ENCODE measurements at regions not wholly inside any gene's neighbourhood (a gene's known extent, or its start where the extent isn't known, plus 50 kb on each side); places are given as distances from the start of the nearest gene placed in this dataset.

DNA sequence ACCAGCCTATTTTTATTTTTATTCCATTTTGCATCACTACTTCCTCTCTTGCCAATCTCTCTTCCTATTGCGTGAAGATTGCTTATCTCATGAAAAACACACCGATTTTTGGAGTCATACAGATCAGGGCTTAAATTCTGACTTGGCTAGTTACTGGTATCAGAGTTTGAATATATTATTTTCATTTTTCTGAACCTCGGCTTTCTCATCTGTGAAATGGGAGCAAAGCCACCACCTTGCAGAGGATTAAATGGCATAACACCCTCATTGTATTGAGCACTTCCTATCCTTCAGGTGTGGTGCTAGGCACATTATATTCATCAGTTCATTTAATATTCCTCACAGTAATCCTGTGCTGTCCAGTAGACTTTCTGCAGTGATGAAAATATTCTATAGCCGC, 208.8 kb downstream of the HAPSTR1 start:
- Histone ChIP-seq H3K36me3 (ENCODE audit: control insufficient read depth, insufficient read depth, low read length) (no peaks in the 10 kb centered on the region), H3K27ac (ENCODE audit: low read depth, low read length) (no peak overlapping the region), H3K4me1 (ENCODE audit: control insufficient read depth, insufficient read depth, low read length) (no peaks in the 10 kb centered on the region), H3K9me3 (ENCODE audit: control insufficient read depth, low read length) (no peaks in the 10 kb centered on the region), H3K9ac (ENCODE audit: extremely low read depth, low read length, poor library complexity, severe bottlenecking) (no peak overlapping the region), H3K27me3 (ENCODE audit: control insufficient read depth, insufficient read depth, low read length, poor library complexity, severe bottlenecking) (no peaks in the 10 kb centered on the region), H3K4me3 (ENCODE audit: low read length) (no peak overlapping the region)
- Mint-ChIP-seq H3K27me3 (ENCODE audit: insufficient read depth) (peaks cover 5% of the 10 kb centered on the region), H3K36me3 (ENCODE audit: low read depth) (no peaks in the 10 kb centered on the region), H3K4me1 (no peaks in the 10 kb centered on the region), H3K9me3 (peaks cover 3% of the 10 kb centered on the region), H3K27ac (no peak overlapping the region), H3K4me3 (no peak overlapping the region)
- TF ChIP-seq, protein P1, sequence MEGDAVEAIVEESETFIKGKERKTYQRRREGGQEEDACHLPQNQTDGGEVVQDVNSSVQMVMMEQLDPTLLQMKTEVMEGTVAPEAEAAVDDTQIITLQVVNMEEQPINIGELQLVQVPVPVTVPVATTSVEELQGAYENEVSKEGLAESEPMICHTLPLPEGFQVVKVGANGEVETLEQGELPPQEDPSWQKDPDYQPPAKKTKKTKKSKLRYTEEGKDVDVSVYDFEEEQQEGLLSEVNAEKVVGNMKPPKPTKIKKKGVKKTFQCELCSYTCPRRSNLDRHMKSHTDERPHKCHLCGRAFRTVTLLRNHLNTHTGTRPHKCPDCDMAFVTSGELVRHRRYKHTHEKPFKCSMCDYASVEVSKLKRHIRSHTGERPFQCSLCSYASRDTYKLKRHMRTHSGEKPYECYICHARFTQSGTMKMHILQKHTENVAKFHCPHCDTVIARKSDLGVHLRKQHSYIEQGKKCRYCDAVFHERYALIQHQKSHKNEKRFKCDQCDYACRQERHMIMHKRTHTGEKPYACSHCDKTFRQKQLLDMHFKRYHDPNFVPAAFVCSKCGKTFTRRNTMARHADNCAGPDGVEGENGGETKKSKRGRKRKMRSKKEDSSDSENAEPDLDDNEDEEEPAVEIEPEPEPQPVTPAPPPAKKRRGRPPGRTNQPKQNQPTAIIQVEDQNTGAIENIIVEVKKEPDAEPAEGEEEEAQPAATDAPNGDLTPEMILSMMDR (conservative IDR thresholded peaks at IDR 0.05), result no peak
- WGBS, 2 experiments (ENCODE audit: insufficient coverage in 1 of 2, insufficient read length in 1 of 2), result 68 to 87% methylated on average over 3 to 4 of the region's 4 CpGs
- no peak for DNase-seq

DNA sequence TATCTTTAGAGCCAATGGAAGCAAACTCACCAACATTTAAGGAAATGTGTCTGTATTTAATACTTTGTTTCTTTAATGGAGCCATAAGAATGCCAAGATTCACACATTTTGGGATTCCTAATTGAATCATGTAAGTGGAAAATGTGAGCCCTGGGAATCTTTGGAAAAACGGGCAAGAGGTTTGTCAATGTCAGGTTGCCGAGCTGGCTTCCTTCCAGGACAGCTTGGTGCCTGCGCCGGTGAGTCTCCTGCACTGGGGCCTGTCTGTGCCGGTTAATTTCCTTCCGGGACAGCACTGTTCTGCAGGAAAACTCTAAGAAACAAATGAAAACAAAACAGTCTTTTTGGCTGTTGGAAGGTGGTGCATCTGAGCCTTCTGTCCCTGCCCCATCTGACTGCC, 210.6 kb downstream of the HAPSTR1 start:
- WGBS, 2 experiments (ENCODE audit: insufficient coverage in 1 of 2, insufficient read length in 1 of 2), result 91 to 92% methylated on average over 6 of the region's 6 CpGs
- Mint-ChIP-seq H3K27ac (no peak overlapping the region), H3K27me3 (ENCODE audit: insufficient read depth) (peaks cover 4% of the 10 kb centered on the region), H3K36me3 (ENCODE audit: low read depth) (no peaks in the 10 kb centered on the region), H3K4me3 (no peak overlapping the region), H3K4me1 (no peaks in the 10 kb centered on the region), H3K9me3 (peaks cover 3% of the 10 kb centered on the region)
- TF ChIP-seq, protein P1 (conservative IDR thresholded peaks at IDR 0.05), result no peak
- DNase-seq, result no peak
- H3K27ac ChIP-seq (ENCODE audit: low read depth, low read length), result no peak overlapping the region
- H3K4me1 ChIP-seq (ENCODE audit: control insufficient read depth, insufficient read depth, low read length), result no peaks in the 10 kb centered on the region
- H3K36me3 ChIP-seq (ENCODE audit: control insufficient read depth, insufficient read depth, low read length), result no peaks in the 10 kb centered on the region
- no peaks in the 10 kb centered on the region for H3K27me3 ChIP-seq (ENCODE audit: control insufficient read depth, insufficient read depth, low read length, poor library complexity, severe bottlenecking)
- H3K4me3 ChIP-seq (ENCODE audit: low read length), result no peak overlapping the region
- no peak overlapping the region for H3K9ac ChIP-seq (ENCODE audit: extremely low read depth, low read length, poor library complexity, severe bottlenecking)
- H3K9me3 ChIP-seq (ENCODE audit: control insufficient read depth, low read length), result no peaks in the 10 kb centered on the region

DNA sequence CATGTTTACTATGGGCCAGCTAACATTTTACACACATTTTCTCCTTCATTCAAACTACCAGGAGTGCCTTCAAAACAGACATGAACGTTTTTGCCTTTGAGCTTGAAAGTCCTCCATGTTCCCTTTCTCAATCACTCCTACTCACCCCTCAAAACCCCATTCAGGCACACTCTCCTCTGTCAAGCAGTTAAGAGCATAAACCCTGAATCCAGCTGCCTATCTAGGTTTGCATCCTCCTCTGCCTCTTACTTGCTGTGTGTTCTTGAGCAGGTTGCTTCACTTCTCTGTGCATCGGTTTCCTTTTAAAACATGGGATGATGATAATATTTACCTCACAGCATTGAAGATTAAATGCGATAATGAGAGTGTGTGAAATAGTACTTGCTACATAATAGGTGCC, 215.3 kb downstream of the HAPSTR1 start:
- no peaks in the 10 kb centered on the region for H3K36me3 ChIP-seq (ENCODE audit: control insufficient read depth, insufficient read depth, low read length)
- no peaks in the 10 kb centered on the region for H3K9me3 Mint-ChIP-seq
- H3K4me1 Mint-ChIP-seq, result no peaks in the 10 kb centered on the region
- H3K4me3 ChIP-seq (ENCODE audit: low read length), result no peak overlapping the region
- H3K9ac ChIP-seq (ENCODE audit: extremely low read depth, low read length, poor library complexity, severe bottlenecking), result no peak overlapping the region
- H3K27ac Mint-ChIP-seq, result no peak overlapping the region
- WGBS, 2 experiments (ENCODE audit: insufficient coverage in 1 of 2, insufficient read length in 1 of 2), result 86 to 100% methylated on average over 1 to 2 of the region's 3 CpGs
- H3K36me3 Mint-ChIP-seq (ENCODE audit: low read depth), result no peaks in the 10 kb centered on the region
- DNase-seq, result no peak
- H3K4me3 Mint-ChIP-seq, result no peak overlapping the region
- peaks cover 4% of the 10 kb centered on the region for H3K27me3 Mint-ChIP-seq (ENCODE audit: insufficient read depth)
- no peaks in the 10 kb centered on the region for H3K9me3 ChIP-seq (ENCODE audit: control insufficient read depth, low read length)
- no peaks in the 10 kb centered on the region for H3K27me3 ChIP-seq (ENCODE audit: control insufficient read depth, insufficient read depth, low read length, poor library complexity, severe bottlenecking)
- H3K27ac ChIP-seq (ENCODE audit: low read depth, low read length), result no peak overlapping the region
- TF ChIP-seq, protein P1 (conservative IDR thresholded peaks at IDR 0.05), result no peak
- H3K4me1 ChIP-seq (ENCODE audit: control insufficient read depth, insufficient read depth, low read length), result no peaks in the 10 kb centered on the region
